ENCODE measurements at regions not wholly inside any gene's neighbourhood (a gene's known extent, or its start where the extent isn't known, plus 50 kb on each side); places are given as distances from the start of the nearest gene placed in this dataset.

- TF ChIP-seq CTCF (IDR thresholded peaks at IDR 0.05) (no peak), POLR2A (IDR thresholded peaks at IDR 0.05) (no peak)
Measured at GRCh38 chr2:103942199-103942598, 911.7 kb upstream of the POU3F3 start.

All from lower leg skin (tissue), 3 donors.